Activated naive CD4-positive, alpha-beta T cell treated with anti-CD3 and anti-CD28 coated beads, Interleukin-2, amount 10 ng/mL, durations not matched to agents 7 days and 5 days (primary cell): ENCODE measurements at regions not wholly inside any gene's neighbourhood (a gene's known extent, or its start where the extent isn't known, plus 50 kb on each side); places are given as distances from the start of the nearest gene placed in this dataset.
"Not testable (repeated sequence)": the region's sequence is repeated elsewhere in the genome, so short reads cannot be mapped to it uniquely, and the experiment has no call there.

Experiments used
- CTCF ChIA-PET: fragments of 350-600 bp; sonication (Branson Sonifier 250); formaldehyde crosslinking; loops from one replicate; lab custom pipeline; 2021; ENCODE audit warnings: antibody characterized with exemption; lab: Charles Lee
- DNase-seq: peaks from one replicate; pipeline ENCODE4 v3.0.0-alpha.2; 2020
- H3K27ac Mint-ChIP-seq: one replicate; pipeline ENCODE4 v1.8.0; 2021; ENCODE audit warnings: mild to moderate bottlenecking, moderate library complexity, mixed read lengths
- H3K27me3 Mint-ChIP-seq: one replicate; pipeline ENCODE4 v1.8.0; 2021; ENCODE audit warnings: mild to moderate bottlenecking, mixed read lengths
- H3K36me3 Mint-ChIP-seq: one replicate; pipeline ENCODE4 v1.8.0; 2021; ENCODE audit warnings: mixed read lengths
- H3K4me1 Mint-ChIP-seq: one replicate; pipeline ENCODE4 v1.8.0; 2021; ENCODE audit warnings: mixed read lengths
- H3K4me3 Mint-ChIP-seq: one replicate; pipeline ENCODE4 v1.8.0; 2021; ENCODE audit warnings: mild to moderate bottlenecking, moderate library complexity, mixed read lengths
- H3K9me3 Mint-ChIP-seq: one replicate; pipeline ENCODE4 v1.8.0; 2021; ENCODE audit warnings: mixed read lengths

DNA sequence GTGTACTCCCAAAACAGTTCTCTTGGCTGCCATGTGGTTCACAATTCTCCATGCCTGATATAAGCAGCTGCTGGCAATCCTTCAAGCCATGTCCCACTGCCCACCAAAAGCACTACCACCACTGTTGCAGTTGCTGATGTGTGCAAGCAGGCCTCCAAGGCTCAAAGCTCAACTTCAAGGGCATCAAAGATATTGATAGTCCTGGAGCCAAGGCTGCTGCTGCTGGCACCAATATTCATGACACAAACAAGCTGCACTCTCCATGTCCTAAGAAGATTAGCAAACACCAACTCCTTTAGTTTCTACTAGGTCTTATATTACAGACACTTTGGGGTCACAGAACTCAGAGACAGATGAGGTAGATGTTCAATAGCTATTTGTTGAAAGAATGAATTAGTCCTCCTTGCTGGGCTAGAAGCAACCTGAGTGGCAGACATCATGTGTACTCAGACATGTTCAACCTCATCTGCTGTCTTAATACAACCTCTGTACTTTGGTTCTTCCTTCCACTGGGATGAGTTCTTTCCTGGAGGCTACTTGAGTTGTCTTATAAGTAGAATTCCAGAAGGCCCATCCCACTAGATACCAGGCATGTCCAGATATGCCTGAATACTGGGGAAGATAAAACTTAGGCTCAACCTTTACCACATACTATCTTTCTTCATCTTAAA is 104.5 kb upstream of the UGP2 start:
- Mint-ChIP-seq H3K9me3 (no peaks in the 10 kb centered on the region), H3K36me3 (no peaks in the 10 kb centered on the region), H3K27ac (no peak overlapping the region), H3K4me3 (no peak overlapping the region), H3K4me1 (no peaks in the 10 kb centered on the region), H3K27me3 (no peaks in the 10 kb centered on the region)
- DNase-seq = no peak
- CTCF ChIA-PET = no interaction called here

DNA sequence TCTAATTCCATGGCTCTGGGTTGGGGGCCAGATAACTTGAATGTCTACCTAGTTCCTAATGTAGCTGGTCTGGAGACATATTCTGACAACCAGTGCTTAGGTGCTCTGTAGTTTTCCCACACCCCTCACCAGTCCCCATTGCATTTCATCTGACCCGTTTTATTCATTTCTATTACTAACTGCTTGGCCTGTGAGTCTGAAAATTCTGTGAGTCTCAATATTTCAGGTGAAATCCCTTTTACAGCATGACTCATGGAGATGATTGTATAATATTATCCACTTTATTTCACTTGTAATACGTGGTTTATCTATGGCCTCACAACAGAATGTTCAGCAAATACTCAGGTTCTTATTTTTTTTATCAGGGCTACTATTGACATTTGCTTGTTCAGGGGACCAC is 103.7 kb upstream of the UGP2 start:
- CTCF ChIA-PET = no interaction called here
- Mint-ChIP-seq H3K27ac (no peak overlapping the region), H3K36me3 (no peaks in the 10 kb centered on the region), H3K27me3 (no peaks in the 10 kb centered on the region), H3K9me3 (no peaks in the 10 kb centered on the region), H3K4me3 (no peak overlapping the region), H3K4me1 (no peaks in the 10 kb centered on the region)
- no peak for DNase-seq

DNA sequence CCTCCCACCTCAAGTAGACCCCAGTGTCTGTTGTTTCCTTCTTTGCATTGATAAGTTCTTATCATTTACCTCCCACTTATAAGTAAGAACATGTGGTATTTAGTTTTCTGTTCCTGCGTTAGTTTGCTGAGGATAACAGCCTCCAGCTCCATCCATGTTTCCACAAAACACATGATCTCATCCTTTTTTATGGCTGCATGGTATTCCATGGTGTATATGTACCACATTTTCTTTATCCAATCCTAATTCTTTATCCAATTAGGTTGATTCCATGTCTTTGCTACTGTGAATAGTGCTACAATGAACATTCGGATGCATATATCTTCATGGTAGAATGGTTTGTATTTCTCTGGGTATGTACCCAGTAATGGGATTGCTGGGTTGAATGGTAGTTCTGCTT is 102.5 kb upstream of the UGP2 start:
- H3K9me3 Mint-ChIP-seq, DNase-seq, H3K27me3 Mint-ChIP-seq, H3K4me1 Mint-ChIP-seq, CTCF ChIA-PET, H3K27ac Mint-ChIP-seq, H3K36me3 Mint-ChIP-seq, H3K4me3 Mint-ChIP-seq: not testable (repeated sequence)

DNA sequence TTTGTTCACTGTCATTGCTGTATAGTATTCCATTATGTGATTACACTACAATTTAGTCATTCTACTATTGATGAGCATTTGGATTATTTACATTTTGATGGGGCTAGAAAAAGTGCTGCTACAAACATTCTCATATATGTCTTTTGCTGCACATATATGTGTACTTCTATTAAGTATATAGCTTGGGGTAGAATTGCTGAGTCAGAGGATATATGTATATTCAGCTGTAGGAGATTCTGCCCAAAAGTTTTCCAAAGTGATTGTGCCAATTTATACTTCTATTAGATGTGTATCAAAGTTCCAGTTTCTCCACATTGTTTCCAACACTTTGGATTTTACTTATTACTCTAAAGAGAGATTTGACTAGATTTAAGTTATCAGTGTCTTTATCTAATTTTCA is 101.7 kb upstream of the UGP2 start:
- no peaks in the 10 kb centered on the region for H3K36me3 Mint-ChIP-seq

DNA sequence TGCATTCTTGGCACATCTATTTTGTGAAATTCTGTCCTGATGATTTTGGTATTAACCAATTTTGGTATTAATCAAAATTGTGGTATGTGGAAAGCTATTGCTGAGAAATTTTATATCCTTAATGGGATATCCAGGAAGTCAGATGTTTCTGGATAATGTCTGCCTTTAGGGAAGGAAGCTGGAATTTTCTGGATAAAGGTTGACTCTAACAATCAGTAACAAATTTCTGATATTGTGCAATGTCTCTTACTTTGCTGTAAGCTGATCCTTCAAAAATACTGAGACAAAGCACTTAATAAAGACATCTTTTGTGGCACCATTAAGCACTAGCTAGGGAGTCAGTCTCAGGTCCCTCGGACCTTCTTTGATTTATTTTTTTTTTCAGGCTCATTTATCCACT is 100.8 kb upstream of the UGP2 start:
- Mint-ChIP-seq H3K36me3 (no peaks in the 10 kb centered on the region), H3K27me3 (no peaks in the 10 kb centered on the region), H3K4me1 (no peaks in the 10 kb centered on the region), H3K9me3 (no peaks in the 10 kb centered on the region), H3K27ac (no peak overlapping the region), H3K4me3 (no peak overlapping the region)
- CTCF ChIA-PET = no interaction called here
- DNase-seq = no peak

More for the DNA sequence above, 101.7 kb upstream of the UGP2 start:
- H3K4me1 Mint-ChIP-seq = no peaks in the 10 kb centered on the region
- H3K27ac Mint-ChIP-seq = no peak overlapping the region
- no peak overlapping the region for H3K4me3 Mint-ChIP-seq
- CTCF ChIA-PET = no interaction called here
- no peak for DNase-seq
- H3K9me3 Mint-ChIP-seq = no peaks in the 10 kb centered on the region
- no peaks in the 10 kb centered on the region for H3K27me3 Mint-ChIP-seq

DNA sequence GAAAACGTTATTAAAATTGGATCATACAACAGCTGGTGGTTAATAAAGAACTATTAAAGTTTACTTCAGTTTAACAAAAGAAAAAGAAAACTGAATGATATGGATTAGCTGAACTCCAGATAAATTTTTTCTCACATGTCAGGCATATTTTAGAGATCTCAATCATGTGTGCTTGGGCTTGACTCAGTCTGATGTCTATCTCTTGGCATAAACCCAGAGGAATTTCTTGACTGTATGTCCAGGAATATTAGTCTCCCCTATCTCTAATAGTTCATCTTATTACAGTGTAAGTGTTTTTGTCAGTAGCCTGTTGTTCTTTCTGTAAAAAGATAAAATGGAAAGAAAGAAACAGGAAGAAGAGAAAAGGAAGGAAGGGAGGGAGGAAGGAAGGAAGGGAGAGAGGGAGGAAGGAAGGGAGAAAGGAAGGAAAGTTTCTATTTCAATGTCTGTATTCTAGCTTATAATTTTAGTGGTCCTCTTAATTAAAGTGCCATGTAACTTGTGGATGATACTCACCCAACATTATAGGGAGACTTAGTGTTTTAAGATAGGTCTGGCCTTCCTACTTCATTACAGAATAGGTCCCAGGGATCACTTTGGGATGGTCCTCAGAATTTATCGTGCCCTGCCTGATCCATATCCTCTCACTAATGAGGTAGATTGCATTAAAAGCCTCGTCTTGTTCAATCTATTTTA is 99.7 kb upstream of the UGP2 start:
- no peaks in the 10 kb centered on the region for H3K4me1 Mint-ChIP-seq
- no peak overlapping the region for H3K27ac Mint-ChIP-seq
- H3K9me3 Mint-ChIP-seq = no peaks in the 10 kb centered on the region
- H3K36me3 Mint-ChIP-seq = no peaks in the 10 kb centered on the region
- CTCF ChIA-PET = no interaction called here
- no peaks in the 10 kb centered on the region for H3K27me3 Mint-ChIP-seq
- no peak for DNase-seq
- H3K4me3 Mint-ChIP-seq = no peak overlapping the region

DNA sequence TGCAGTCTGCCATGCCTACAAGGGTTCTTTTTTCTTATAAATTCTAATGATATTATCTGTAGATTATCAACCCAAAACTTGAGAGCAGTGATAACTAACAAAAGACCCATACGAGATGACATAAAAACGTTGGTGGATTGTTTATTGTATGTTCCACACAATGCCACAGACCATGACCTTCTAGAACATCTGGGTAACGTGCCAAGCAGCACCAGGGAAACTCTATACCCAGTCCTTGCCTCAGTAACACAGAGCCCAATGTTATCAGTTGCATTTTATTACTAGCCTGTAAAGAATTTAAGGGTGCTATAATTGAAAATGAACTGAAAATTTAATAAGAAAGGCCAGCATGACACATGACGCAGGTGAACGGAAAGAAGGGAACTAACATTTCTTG is 99.1 kb upstream of the UGP2 start:
- Mint-ChIP-seq H3K27ac (no peak overlapping the region), H3K9me3 (no peaks in the 10 kb centered on the region), H3K27me3 (no peaks in the 10 kb centered on the region), H3K4me3 (no peak overlapping the region), H3K4me1 (no peaks in the 10 kb centered on the region), H3K36me3 (no peaks in the 10 kb centered on the region)
- DNase-seq = no peak
- CTCF ChIA-PET = no interaction called here

DNA sequence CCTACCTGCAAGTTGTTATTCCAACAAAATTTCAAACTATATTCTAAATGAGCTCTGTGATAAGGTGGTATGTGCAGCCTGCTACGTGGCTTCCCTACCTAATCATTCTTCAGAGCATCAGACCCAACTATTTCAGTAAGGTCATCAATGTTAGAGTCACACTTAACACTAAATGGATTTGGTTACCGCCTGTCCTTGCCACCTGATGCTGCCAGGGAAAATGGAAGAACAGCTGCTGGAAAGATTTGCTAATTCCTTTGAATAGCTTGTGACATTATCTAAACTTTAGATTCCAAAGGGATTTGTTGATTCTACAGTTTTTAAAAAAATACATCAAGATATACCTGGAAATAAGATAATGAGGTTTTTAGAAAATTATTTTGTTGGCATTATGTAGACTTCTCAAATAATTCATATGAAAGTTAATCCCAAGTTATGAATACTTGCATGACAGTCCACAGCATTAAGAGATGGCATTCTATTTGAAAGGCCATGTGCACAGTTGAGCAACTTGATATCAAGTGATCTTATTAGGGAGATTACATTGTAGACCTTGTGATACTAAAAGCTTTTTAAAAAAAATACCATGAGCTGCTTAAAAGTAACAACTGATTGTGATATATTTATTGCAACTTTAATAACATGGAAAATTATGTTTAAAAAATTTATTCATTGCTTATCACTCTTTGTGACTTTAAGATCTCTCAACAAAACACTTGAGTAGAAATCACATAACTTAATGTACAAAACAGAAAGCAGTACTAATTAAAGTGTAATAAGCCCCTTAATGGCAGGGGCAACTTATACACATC is 98.3 kb upstream of the UGP2 start:
- H3K9me3 Mint-ChIP-seq = no peaks in the 10 kb centered on the region
- no peaks in the 10 kb centered on the region for H3K27me3 Mint-ChIP-seq
- no peak for DNase-seq
- no peak overlapping the region for H3K4me3 Mint-ChIP-seq
- no peak overlapping the region for H3K27ac Mint-ChIP-seq
- no peaks in the 10 kb centered on the region for H3K36me3 Mint-ChIP-seq
- CTCF ChIA-PET = no interaction called here
- H3K4me1 Mint-ChIP-seq = no peaks in the 10 kb centered on the region

DNA sequence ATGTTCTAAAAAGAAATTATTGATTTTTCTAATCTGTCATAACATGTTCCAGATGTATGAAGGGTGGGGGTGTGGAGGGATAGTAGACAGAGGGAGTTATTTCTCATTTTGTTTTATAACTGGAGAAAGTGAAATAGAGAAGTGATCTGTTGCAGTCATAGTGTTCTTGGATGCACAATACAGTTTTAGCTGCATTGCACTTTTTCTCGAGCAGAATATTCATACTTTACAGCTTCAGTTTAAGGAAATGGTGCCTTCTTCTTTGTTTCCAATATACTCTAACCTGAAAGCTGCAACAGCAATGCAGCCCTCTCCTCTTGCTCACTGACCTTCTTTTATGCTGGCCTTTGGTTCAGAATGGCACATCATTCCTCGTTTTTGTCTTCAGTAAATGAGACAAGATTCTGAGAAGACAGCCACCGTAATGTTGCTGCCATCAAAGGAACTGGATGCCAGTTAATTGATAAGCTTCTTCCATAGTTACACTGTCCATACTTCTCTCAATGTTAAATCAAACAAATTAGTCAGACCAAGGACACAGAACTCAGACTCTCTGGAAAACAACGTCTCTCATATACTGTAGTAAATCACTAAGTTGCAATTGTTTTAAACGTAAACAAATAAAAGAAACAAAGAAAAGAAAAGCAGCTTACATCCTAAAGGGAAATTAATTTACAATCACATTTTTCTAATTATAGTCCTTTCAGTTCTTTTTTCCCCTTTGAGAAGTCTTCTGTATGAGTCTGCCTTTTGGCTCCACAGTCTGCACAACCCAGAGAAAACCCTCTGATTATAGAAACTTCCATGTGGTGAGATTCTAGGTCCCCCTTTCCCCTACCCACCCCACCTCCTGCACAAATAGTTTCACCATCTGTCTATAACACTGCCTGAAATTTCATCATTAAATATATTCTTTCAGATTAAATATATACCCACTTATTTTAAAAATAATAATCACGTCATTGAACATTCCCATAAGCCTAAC is 97.4 kb upstream of the UGP2 start:
- no peaks in the 10 kb centered on the region for H3K4me1 Mint-ChIP-seq
- CTCF ChIA-PET = no interaction called here
- no peaks in the 10 kb centered on the region for H3K36me3 Mint-ChIP-seq
- no peak overlapping the region for H3K27ac Mint-ChIP-seq
- no peak overlapping the region for H3K4me3 Mint-ChIP-seq
- no peaks in the 10 kb centered on the region for H3K27me3 Mint-ChIP-seq
- no peak for DNase-seq
- H3K9me3 Mint-ChIP-seq = no peaks in the 10 kb centered on the region

DNA sequence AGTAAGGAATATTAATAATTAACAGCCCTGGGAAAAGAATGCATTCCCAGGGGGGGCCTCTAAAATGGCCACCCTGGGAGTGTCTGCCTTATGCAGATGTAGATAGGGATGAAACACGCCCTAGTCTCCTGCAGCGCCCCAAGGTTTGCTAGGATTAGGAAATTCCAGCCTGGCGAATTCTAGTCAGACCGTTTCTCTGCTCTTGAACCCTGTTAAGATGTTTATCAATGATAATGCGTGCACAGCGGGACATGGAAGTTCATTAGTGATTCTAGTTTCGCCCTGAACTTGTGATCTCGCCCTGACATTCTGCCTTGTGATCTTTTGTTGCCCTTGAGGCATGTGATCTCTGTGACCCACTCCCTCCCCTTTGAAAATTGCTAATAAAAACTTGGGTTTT is 95.1 kb upstream of the UGP2 start:
- H3K4me1 Mint-ChIP-seq, H3K27me3 Mint-ChIP-seq, H3K27ac Mint-ChIP-seq, H3K9me3 Mint-ChIP-seq, H3K36me3 Mint-ChIP-seq, CTCF ChIA-PET, DNase-seq, H3K4me3 Mint-ChIP-seq: not testable (repeated sequence)

DNA sequence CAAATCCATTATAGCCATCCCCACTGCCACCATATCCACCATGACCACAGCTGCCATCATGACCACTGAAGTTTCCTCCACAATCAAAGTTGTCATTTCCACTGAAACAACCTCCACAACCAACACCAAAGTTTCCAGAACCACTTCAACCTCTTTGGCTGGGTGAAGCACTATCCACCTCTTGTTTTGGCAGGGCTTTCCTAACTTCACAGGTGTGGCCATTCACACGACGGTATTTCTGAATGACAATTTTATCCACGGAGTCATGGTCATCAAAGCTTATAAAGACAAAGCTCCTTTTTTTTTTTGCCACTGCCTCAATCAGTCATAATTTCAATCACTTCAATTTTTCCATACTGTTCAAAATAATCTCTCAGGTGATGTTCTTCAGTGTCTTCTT is 89.8 kb upstream of the UGP2 start:
- Mint-ChIP-seq H3K27me3 (peaks cover 7% of the 10 kb centered on the region), H3K9me3 (no peaks in the 10 kb centered on the region), H3K4me1 (no peaks in the 10 kb centered on the region), H3K4me3 (no peak overlapping the region), H3K36me3 (no peaks in the 10 kb centered on the region), H3K27ac (no peak overlapping the region)
- no peak for DNase-seq
- CTCF ChIA-PET = no interaction called here

DNA sequence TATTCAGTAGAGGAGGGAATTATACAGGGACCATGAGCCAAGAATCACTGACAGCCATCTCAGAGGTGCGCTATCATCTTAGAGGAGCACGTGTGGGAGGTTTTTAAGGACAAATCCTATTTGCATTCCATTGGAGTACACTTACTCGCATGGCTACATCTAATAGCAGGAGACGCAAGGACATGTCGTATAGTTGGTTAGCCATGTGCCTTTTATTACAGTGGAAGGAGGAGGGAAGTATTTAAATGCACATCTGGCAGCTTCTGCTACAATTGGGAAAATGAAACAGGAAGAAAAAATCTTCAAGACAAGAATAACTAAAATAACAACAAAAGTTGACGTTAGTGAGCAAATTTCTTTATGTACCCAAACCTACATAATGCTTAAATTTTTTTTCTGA is 86.5 kb upstream of the UGP2 start:
- CTCF ChIA-PET = no interaction called here
- no peaks in the 10 kb centered on the region for H3K36me3 Mint-ChIP-seq
- H3K27ac Mint-ChIP-seq = no peak overlapping the region
- DNase-seq = no peak
- no peaks in the 10 kb centered on the region for H3K9me3 Mint-ChIP-seq
- no peaks in the 10 kb centered on the region for H3K4me1 Mint-ChIP-seq
- H3K4me3 Mint-ChIP-seq = no peak overlapping the region
- H3K27me3 Mint-ChIP-seq = peaks cover 7% of the 10 kb centered on the region

DNA sequence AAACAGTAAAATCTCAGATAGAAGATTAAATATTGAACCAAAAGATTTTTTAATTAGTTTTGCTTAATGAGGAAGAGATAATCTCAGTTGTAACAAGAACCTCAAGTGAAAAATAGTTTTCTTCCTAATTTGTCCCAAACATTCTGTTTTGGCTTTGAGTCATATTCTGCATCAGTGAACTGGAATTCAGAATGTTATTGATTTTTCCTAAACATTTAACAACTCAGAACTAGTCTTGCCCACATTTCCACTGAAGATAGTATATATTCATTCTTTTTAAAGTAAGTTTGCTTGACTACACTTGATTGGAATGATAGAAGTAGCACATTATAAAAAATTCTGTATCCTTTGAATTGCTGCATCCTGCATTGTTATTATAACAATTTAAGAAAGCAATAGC is 85.7 kb upstream of the UGP2 start:
- Mint-ChIP-seq H3K27me3 (peaks cover 7% of the 10 kb centered on the region), H3K9me3 (no peaks in the 10 kb centered on the region), H3K4me1 (no peaks in the 10 kb centered on the region), H3K36me3 (no peaks in the 10 kb centered on the region), H3K4me3 (no peak overlapping the region), H3K27ac (no peak overlapping the region)
- CTCF ChIA-PET = no interaction called here
- no peak for DNase-seq

DNA sequence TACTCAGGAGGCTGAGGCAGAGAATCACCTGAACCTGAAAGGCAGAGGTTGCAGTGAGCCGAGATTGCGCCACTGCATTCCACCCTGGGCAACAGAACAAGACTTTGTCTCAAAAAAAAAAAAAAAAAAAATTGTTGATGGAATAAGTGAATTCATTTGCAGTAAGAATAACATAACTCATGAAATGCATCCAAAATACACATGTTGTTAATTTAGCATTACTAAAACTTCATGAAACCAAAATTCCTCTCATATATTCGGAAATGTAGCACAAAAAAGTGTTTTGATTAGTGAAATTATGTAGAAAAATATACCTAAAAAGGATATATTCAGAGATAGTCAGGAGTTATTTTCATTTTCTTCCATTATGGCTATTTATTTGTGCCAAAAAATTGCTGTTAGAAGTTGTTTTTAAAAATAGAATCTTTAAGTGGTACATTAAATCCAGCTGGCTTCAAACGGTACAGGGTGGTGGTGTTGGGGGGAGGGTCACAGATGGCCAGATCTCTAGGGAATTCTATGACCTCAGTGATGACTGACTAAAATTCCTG is 78.2 kb upstream of the UGP2 start:
- no peaks in the 10 kb centered on the region for H3K36me3 Mint-ChIP-seq
- H3K9me3 Mint-ChIP-seq = peaks cover 11% of the 10 kb centered on the region
- CTCF ChIA-PET = no interaction called here
- H3K27ac Mint-ChIP-seq = no peak overlapping the region
- H3K4me3 Mint-ChIP-seq = no peak overlapping the region
- no peaks in the 10 kb centered on the region for H3K27me3 Mint-ChIP-seq
- no peaks in the 10 kb centered on the region for H3K4me1 Mint-ChIP-seq
- DNase-seq = no peak
